HEK293 (cell line): ENCODE measurements at regions not wholly inside any gene's neighbourhood (a gene's known extent, or its start where the extent isn't known, plus 50 kb on each side); places are given as distances from the start of the nearest gene placed in this dataset.

Experiments
- CTCF ChIA-PET: fragments of 350-600 bp; formaldehyde crosslinking; extraction: SDS; loops from one replicate; lab custom pipeline; 2021; ENCODE audit warnings: antibody characterized with exemption; lab: Yijun Ruan, JAX
- POLR2A ChIA-PET: fragments of 300-600 bp; formaldehyde crosslinking; extraction: SDS; loops from one replicate; lab custom pipeline; 2020; ENCODE audit warnings: antibody characterized with exemption, inconsistent platforms; lab: Yijun Ruan, JAX
- H3K27ac ChIP-seq: fragments of 200-500 bp; sonication (Bioruptor generic); 2 replicates; pipeline ENCODE4 v1.5.1; 2014; ENCODE audit warnings: low read depth, low read length, control low read depth, inconsistent platforms; ENCODE audit errors: extremely low read depth
- H3K36me3 ChIP-seq, 2 experiments: fragments of 200-500 bp in 1 of 2; sonication (Bioruptor generic) in 1 of 2; 1 replicate in 1 of 2; 2 replicates in 1 of 2; pipeline ENCODE4 v1.5.1; 2014 to 2017; ENCODE audit warnings: inconsistent platforms in 2 of 2, low read length in 2 of 2; ENCODE audit not compliant: control insufficient read depth in 2 of 2, insufficient read depth in 1 of 2
- H3K4me1 ChIP-seq: fragments of 200-500 bp; sonication (Bioruptor generic); 2 replicates; pipeline ENCODE4 v1.5.1; 2014; ENCODE audit warnings: mild to moderate bottlenecking, low read length, inconsistent platforms; ENCODE audit not compliant: control insufficient read depth, insufficient read depth
- H3K4me3 ChIP-seq: 2 replicates; pipeline ENCODE4 v1.5.1; 2011; ENCODE audit warnings: low read depth, mild to moderate bottlenecking, control low read depth, low read length, moderate library complexity
- H3K9me3 ChIP-seq: fragments of 200-500 bp; sonication (Bioruptor generic); 2 replicates; pipeline ENCODE4 v1.5.1; 2014; ENCODE audit warnings: low read depth, low read length, inconsistent platforms; ENCODE audit not compliant: control insufficient read depth, insufficient read depth
- GFI1B ChIP-seq: fragments of 450-650 bp; formaldehyde crosslinking; IDR thresholded peaks from 2 replicates; pipeline ENCODE4 v1.5.1; 2016; ENCODE audit warnings: missing biosample characterization, missing genetic modification characterization
- MEIS1 ChIP-seq: sonication (generic); formaldehyde crosslinking; IDR thresholded peaks from 2 replicates; pipeline ENCODE4 v1.8.1; 2022; ENCODE audit warnings: missing genetic modification reagents, mild to moderate bottlenecking, borderline replicate concordance
- PRDM1 ChIP-seq: fragments of 450-650 bp; formaldehyde crosslinking; IDR thresholded peaks from 2 replicates; pipeline ENCODE4; 2016; ENCODE audit warnings: missing biosample characterization, missing genetic modification characterization
- REPIN1 ChIP-seq: fragments of 450-650 bp; formaldehyde crosslinking; IDR thresholded peaks from 2 replicates; pipeline ENCODE4 v1.5.1; 2017; ENCODE audit warnings: missing biosample characterization, missing genetic modification characterization, low read depth
- SCRT1 ChIP-seq: fragments of 450-650 bp; formaldehyde crosslinking; IDR thresholded peaks from 2 replicates; pipeline ENCODE4 v1.5.1; 2016; ENCODE audit warnings: missing biosample characterization, missing genetic modification characterization, borderline replicate concordance
- TRIM28 ChIP-seq: IDR thresholded peaks from 2 replicates; pipeline ENCODE4 v1.6.1; 2011; ENCODE audit warnings: low read length, control low read depth, borderline replicate concordance
- ZBTB1 ChIP-seq: fragments of 450-650 bp; formaldehyde crosslinking; IDR thresholded peaks from 2 replicates; pipeline ENCODE4 v1.5.1; 2016; ENCODE audit warnings: missing biosample characterization, missing genetic modification characterization
- ZFP41 ChIP-seq: fragments of 450-650 bp; formaldehyde crosslinking; IDR thresholded peaks from 2 replicates; pipeline ENCODE4 v1.5.1; 2016; ENCODE audit warnings: missing biosample characterization, missing genetic modification characterization, borderline replicate concordance
- ZFP69B ChIP-seq: fragments of 450-650 bp; formaldehyde crosslinking; IDR thresholded peaks from 2 replicates; pipeline ENCODE4 v1.5.1; 2016; ENCODE audit warnings: missing biosample characterization, missing genetic modification characterization
- ZNF132 ChIP-seq: fragments of 450-650 bp; formaldehyde crosslinking; IDR thresholded peaks from 2 replicates; pipeline ENCODE4 v1.5.1; 2017; ENCODE audit warnings: missing biosample characterization, missing genetic modification characterization, borderline replicate concordance
- ZNF169 ChIP-seq: fragments of 450-650 bp; formaldehyde crosslinking; IDR thresholded peaks from 2 replicates; pipeline ENCODE4 v1.5.1; 2016; ENCODE audit warnings: missing biosample characterization, missing genetic modification characterization
- ZNF174 ChIP-seq: fragments of 450-650 bp; formaldehyde crosslinking; IDR thresholded peaks from 2 replicates; pipeline ENCODE4 v1.5.0; 2017; ENCODE audit warnings: missing biosample characterization, mild to moderate bottlenecking, missing genetic modification characterization
- ZNF223 ChIP-seq: fragments of 450-650 bp; formaldehyde crosslinking; IDR thresholded peaks from 2 replicates; pipeline ENCODE4 v1.5.1; 2016; ENCODE audit warnings: missing biosample characterization, missing genetic modification characterization
- ZNF341 ChIP-seq: fragments of 450-650 bp; formaldehyde crosslinking; IDR thresholded peaks from 2 replicates; pipeline ENCODE4; 2016; ENCODE audit warnings: low read depth, missing biosample characterization, missing genetic modification characterization
- ZNF585B ChIP-seq: fragments of 450-650 bp; formaldehyde crosslinking; IDR thresholded peaks from 2 replicates; pipeline ENCODE4 v1.5.1; 2016; ENCODE audit warnings: missing biosample characterization, missing genetic modification characterization
- ZNF610 ChIP-seq: fragments of 450-650 bp; formaldehyde crosslinking; IDR thresholded peaks from 2 replicates; pipeline ENCODE4 v1.5.1; 2016; ENCODE audit warnings: missing biosample characterization, missing genetic modification characterization, borderline replicate concordance
- ZNF624 ChIP-seq: fragments of 450-650 bp; formaldehyde crosslinking; IDR thresholded peaks from 2 replicates; pipeline ENCODE4 v1.5.1; 2017; ENCODE audit warnings: missing biosample characterization, missing genetic modification characterization
- ZNF629 ChIP-seq: fragments of 450-650 bp; formaldehyde crosslinking; IDR thresholded peaks from 2 replicates; pipeline ENCODE4 v1.5.1; 2017; ENCODE audit warnings: missing biosample characterization, missing genetic modification characterization
- ZNF658 ChIP-seq: fragments of 450-650 bp; formaldehyde crosslinking; IDR thresholded peaks from 2 replicates; pipeline ENCODE4; 2016; ENCODE audit warnings: missing biosample characterization, missing genetic modification characterization
- ZNF701 ChIP-seq: fragments of 450-650 bp; formaldehyde crosslinking; IDR thresholded peaks from 2 replicates; pipeline ENCODE4 v1.5.1; 2016; ENCODE audit warnings: missing biosample characterization, missing genetic modification characterization
- ZNF776 ChIP-seq: fragments of 450-650 bp; formaldehyde crosslinking; IDR thresholded peaks from 2 replicates; pipeline ENCODE4 v1.5.0; 2017; ENCODE audit warnings: missing biosample characterization, missing genetic modification characterization, borderline replicate concordance
- TF ChIP-seq, protein P1 (sequence below): fragments of 450-650 bp; formaldehyde crosslinking; IDR thresholded peaks from 2 replicates; pipeline ENCODE4 v1.5.1; 2016; ENCODE audit warnings: missing biosample characterization, missing genetic modification characterization
- TF ChIP-seq, protein P2 (sequence below): fragments of 450-650 bp; formaldehyde crosslinking; IDR thresholded peaks from 2 replicates; pipeline ENCODE4 v1.5.1; 2016; ENCODE audit warnings: missing biosample characterization, missing genetic modification characterization
- TF ChIP-seq, protein P3 (sequence below): fragments of 450-650 bp; formaldehyde crosslinking; IDR thresholded peaks from 2 replicates; pipeline ENCODE4 v1.5.1; 2016; ENCODE audit warnings: missing biosample characterization, missing genetic modification characterization
- TF ChIP-seq, protein P4 (sequence below): fragments of 450-650 bp; IDR thresholded peaks from 2 replicates; pipeline ENCODE4 v1.5.1; 2018; ENCODE audit warnings: missing biosample characterization, mild to moderate bottlenecking, missing genetic modification characterization

DNA sequence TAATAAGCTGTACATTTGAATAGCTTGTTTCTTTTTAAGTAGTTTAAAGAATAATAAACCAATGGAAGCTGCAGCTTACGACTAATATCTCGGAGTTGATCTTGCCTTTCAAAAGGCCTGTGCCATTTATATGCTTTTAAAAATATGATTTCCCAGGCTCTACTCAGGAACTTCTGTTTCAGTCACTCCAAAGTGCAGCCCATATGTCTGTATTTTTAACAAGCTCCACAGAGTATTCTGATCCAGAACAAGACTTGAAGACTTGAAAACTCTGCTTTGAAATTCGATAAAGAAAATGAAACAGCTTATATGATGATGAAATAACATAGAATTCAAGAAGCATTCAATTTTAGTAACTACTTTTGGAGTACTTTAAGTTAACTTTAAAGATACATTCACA, 79.1 kb upstream of the PLPPR4 start:
- no peaks in the 10 kb centered on the region for H3K4me1 ChIP-seq
- no peaks in the 10 kb centered on the region for H3K9me3 ChIP-seq
- no peaks in the 10 kb centered on the region for H3K36me3 ChIP-seq
- no peak overlapping the region for H3K27ac ChIP-seq
- no peak overlapping the region for H3K4me3 ChIP-seq
- ChIA-PET POLR2A (no interaction called here), CTCF (interaction anchor here (0.8 to 1.7 kb wide), 4 partner anchors 9 to 520 kb away, joined by 3 read pairs; no protein-coding TSS in a partner anchor)
- TF ChIP-seq ZFP41 (no peak), ZNF629 (tag by site-specific recombination) (no peak), ZFP69B (tag by site-specific recombination) (no peak), ZNF169 (no peak), PRDM1 (tag by site-specific recombination) (no peak), ZNF341 (tag by site-specific recombination) (no peak), ZNF701 (tag by site-specific recombination) (no peak), REPIN1 (no peak)
- TF ChIP-seq, protein P1, sequence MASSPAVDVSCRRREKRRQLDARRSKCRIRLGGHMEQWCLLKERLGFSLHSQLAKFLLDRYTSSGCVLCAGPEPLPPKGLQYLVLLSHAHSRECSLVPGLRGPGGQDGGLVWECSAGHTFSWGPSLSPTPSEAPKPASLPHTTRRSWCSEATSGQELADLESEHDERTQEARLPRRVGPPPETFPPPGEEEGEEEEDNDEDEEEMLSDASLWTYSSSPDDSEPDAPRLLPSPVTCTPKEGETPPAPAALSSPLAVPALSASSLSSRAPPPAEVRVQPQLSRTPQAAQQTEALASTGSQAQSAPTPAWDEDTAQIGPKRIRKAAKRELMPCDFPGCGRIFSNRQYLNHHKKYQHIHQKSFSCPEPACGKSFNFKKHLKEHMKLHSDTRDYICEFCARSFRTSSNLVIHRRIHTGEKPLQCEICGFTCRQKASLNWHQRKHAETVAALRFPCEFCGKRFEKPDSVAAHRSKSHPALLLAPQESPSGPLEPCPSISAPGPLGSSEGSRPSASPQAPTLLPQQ: no peak

DNA sequence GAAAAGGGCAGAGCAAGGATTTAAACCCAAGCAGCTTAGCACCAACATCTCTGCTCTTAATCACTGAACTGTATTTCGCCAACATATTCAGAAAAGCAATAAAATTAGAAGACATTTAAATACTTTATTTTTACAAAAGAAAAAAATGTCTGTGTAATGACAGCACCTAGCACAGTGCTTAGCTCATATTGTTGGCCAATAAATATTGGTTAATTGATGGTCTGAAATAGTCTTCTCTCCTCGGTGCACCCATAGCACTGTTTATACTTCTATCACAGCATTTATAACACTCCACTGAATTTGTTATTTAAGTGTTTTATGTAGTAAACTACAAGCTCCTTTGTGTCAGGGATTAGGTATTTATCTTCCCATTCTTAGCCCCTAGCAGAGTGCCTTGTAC, 70.9 kb upstream of the PLPPR4 start:
- ChIA-PET CTCF (interaction anchor here (0.7 kb wide), 1 partner anchor 11 kb away, joined by 3 read pairs; no protein-coding TSS in a partner anchor), POLR2A (no interaction called here)
- H3K4me3 ChIP-seq: no peak overlapping the region
- no peaks in the 10 kb centered on the region for H3K36me3 ChIP-seq
- no peaks in the 10 kb centered on the region for H3K9me3 ChIP-seq
- H3K4me1 ChIP-seq: no peaks in the 10 kb centered on the region
- TF ChIP-seq ZNF776 (tag by site-specific recombination) (no peak), ZNF658 (tag by site-specific recombination) (no peak), ZBTB1 (tag by site-specific recombination) (no peak), ZNF169 (no peak), ZNF585B (no peak), SCRT1 (tag by site-specific recombination) (no peak), ZNF174 (tag by site-specific recombination) (no peak), MEIS1 (no peak), ZNF223 (tag by site-specific recombination) (no peak)
- TF ChIP-seq, protein P2, sequence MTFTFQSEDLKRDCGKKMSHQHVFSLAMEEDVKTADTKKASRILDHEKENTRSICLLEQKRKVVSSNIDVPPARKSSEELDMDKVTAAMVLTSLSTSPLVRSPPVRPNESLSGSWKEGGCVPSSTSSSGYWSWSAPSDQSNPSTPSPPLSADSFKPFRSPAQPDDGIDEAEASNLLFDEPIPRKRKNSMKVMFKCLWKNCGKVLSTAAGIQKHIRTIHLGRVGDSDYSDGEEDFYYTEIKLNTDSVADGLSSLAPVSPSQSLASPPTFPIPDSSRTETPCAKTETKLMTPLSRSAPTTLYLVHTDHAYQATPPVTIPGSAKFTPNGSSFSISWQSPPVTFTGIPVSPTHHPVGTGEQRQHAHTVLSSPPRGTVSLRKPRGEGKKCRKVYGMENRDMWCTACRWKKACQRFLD (tag by site-specific recombination): no peak
- TF ChIP-seq, protein P3, sequence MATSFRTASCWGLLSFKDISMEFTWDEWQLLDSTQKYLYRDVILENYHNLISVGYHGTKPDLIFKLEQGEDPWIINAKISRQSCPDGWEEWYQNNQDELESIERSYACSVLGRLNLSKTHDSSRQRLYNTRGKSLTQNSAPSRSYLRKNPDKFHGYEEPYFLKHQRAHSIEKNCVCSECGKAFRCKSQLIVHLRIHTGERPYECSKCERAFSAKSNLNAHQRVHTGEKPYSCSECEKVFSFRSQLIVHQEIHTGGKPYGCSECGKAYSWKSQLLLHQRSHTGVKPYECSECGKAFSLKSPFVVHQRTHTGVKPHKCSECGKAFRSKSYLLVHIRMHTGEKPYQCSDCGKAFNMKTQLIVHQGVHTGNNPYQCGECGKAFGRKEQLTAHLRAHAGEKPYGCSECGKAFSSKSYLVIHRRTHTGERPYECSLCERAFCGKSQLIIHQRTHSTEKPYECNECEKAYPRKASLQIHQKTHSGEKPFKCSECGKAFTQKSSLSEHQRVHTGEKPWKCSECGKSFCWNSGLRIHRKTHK (tag by site-specific recombination): no peak
- no peak overlapping the region for H3K27ac ChIP-seq

DNA sequence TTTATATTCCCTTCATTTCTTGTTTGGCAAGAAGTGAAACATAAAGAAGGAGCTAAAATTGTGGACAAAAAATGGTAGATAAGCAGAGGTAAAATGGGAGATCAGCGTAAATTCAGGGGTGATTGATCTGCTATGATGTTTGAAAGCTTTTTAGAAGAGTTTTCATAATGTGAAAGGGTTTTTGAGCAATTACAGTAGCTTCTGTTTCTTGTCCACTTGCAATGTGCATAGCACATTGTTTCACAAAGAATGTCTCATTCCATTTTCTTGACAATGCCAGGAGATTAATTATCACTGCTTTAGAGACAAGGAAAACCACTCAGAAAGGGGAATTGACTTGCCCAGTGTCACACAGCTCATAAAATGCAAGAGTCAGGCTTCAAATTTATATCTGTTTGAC, 65.9 kb upstream of the PLPPR4 start:
- CTCF ChIA-PET: interaction anchor here (1.2 to 1.8 kb wide), 2 partner anchors 18 to 283 kb away, joined by 3 to 5 read pairs; no protein-coding TSS in a partner anchor
- Histone ChIP-seq H3K4me3 (no peak overlapping the region), H3K4me1 (no peaks in the 10 kb centered on the region)
- TF ChIP-seq ZNF610 (tag by site-specific recombination) (no peak), GFI1B (tag by site-specific recombination) (no peak), TRIM28 (no peak), ZBTB1 (tag by site-specific recombination) (no peak), MEIS1 (no peak), ZNF132 (tag by site-specific recombination) (no peak), ZNF624 (tag by site-specific recombination) (no peak)
- TF ChIP-seq, protein P4, sequence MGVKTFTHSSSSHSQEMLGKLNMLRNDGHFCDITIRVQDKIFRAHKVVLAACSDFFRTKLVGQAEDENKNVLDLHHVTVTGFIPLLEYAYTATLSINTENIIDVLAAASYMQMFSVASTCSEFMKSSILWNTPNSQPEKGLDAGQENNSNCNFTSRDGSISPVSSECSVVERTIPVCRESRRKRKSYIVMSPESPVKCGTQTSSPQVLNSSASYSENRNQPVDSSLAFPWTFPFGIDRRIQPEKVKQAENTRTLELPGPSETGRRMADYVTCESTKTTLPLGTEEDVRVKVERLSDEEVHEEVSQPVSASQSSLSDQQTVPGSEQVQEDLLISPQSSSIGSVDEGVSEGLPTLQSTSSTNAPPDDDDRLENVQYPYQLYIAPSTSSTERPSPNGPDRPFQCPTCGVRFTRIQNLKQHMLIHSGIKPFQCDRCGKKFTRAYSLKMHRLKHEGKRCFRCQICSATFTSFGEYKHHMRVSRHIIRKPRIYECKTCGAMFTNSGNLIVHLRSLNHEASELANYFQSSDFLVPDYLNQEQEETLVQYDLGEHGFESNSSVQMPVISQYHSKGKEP (tag by site-specific recombination): no peak
- TF ChIP-seq, all 188 proteins: peak for 0
- Histone ChIP-seq H3K9me3 (no peaks in the 10 kb centered on the region), H3K27ac (no peak overlapping the region), H3K36me3 (no peaks in the 10 kb centered on the region)
- POLR2A ChIA-PET: no interaction called here
